Upper lobe of left lung (tissue), 4 donors: ENCODE measurements at regions not wholly inside any gene's neighbourhood (a gene's known extent, or its start where the extent isn't known, plus 50 kb on each side); places are given as distances from the start of the nearest gene placed in this dataset.

Experiments used
- POLR2A ChIP-seq, 4 donors: fragments of 450-650 bp; IDR thresholded peaks; one replicate each; pipeline ENCODE4 v1.5.1; 2016 to 2017; ENCODE audit warnings: antibody characterized with exemption in 4 of 4, mild to moderate bottlenecking in 2 of 4
- POLR2AphosphoS5 ChIP-seq, 2 donors: sonication (generic); formaldehyde crosslinking; IDR thresholded peaks; one replicate each; pipeline ENCODE4 v1.5.1; 2017; ENCODE audit warnings: antibody characterized with exemption in 2 of 2
- TF ChIP-seq, protein P1 (sequence below), 6 experiments: fragments of 450-650 bp in 4 of 6; fragments of 200-600 bp in 2 of 6; sonication (generic) in 2 of 6; IDR thresholded peaks; one replicate each; pipeline ENCODE4 v1.5.1; 2016 to 2019; ENCODE audit warnings: antibody characterized with exemption in 6 of 6

DNA sequence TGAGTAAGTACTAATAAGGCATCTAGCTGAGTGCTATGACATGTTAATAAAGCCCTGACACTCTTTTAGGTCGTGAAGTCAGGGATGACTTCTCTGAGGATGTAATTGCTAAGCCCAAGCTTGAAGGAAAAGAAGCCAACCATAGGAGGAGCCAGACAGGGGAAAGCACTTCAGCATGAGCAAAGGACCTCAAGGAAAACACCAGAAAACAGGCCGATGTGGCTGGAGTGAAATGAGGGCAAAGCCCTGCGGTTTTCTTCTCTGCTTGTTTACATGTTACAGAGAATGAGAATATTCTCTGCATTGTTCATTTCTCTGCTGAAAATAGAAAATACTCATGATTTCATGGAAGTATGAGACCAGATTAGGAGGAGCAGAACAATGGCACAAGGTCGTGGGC lies 112.5 kb upstream of the ARHGAP28 start:
- TF ChIP-seq, protein P1, sequence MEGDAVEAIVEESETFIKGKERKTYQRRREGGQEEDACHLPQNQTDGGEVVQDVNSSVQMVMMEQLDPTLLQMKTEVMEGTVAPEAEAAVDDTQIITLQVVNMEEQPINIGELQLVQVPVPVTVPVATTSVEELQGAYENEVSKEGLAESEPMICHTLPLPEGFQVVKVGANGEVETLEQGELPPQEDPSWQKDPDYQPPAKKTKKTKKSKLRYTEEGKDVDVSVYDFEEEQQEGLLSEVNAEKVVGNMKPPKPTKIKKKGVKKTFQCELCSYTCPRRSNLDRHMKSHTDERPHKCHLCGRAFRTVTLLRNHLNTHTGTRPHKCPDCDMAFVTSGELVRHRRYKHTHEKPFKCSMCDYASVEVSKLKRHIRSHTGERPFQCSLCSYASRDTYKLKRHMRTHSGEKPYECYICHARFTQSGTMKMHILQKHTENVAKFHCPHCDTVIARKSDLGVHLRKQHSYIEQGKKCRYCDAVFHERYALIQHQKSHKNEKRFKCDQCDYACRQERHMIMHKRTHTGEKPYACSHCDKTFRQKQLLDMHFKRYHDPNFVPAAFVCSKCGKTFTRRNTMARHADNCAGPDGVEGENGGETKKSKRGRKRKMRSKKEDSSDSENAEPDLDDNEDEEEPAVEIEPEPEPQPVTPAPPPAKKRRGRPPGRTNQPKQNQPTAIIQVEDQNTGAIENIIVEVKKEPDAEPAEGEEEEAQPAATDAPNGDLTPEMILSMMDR (IDR thresholded peaks at IDR 0.05): no peak
- TF ChIP-seq POLR2A (IDR thresholded peaks at IDR 0.05): no peak
- no peak for TF ChIP-seq POLR2AphosphoS5 (IDR thresholded peaks at IDR 0.05)
